ENCODE measurements at regions not wholly inside any gene's neighbourhood (a gene's known extent, or its start where the extent isn't known, plus 50 kb on each side); places are given as distances from the start of the nearest gene placed in this dataset.

DNA sequence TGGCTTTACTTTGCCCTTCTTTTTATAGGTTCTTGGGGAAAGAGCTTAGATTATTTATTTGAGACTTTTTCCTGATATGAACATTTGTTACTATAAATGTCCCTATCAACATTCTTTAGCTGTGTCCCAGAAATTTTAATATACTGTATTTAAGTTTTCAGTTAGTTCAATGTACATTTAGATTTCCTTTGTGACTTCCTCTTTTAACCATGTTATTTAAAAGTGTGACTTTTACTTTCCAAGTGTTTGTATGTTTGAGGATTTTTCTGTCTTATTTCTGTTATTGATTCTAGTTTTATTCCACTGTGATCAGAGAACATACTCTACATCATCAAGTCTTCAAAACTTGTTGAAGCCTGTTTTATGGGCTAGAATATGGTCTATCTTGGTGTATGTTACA lies 72.7 kb upstream of the SPRY2 start:
- Histone ChIP-seq H3K4me3 (ENCODE audit: low read depth, low read length) (no peak overlapping the region), H3K4me1 (ENCODE audit: control insufficient read depth, insufficient read depth, low read length) (no peaks in the 10 kb centered on the region), H3K27ac (ENCODE audit: extremely low read depth, low read depth, low read length) (no peak overlapping the region), H3K9me3 (ENCODE audit: control insufficient read depth, insufficient read depth, low read depth, low read length) (no peaks in the 10 kb centered on the region), H3K36me3 (ENCODE audit: control insufficient read depth in 2 of 2, insufficient read depth in 1 of 2, low read length in 2 of 2) (no peaks in the 10 kb centered on the region)
- TF ChIP-seq, protein P1, sequence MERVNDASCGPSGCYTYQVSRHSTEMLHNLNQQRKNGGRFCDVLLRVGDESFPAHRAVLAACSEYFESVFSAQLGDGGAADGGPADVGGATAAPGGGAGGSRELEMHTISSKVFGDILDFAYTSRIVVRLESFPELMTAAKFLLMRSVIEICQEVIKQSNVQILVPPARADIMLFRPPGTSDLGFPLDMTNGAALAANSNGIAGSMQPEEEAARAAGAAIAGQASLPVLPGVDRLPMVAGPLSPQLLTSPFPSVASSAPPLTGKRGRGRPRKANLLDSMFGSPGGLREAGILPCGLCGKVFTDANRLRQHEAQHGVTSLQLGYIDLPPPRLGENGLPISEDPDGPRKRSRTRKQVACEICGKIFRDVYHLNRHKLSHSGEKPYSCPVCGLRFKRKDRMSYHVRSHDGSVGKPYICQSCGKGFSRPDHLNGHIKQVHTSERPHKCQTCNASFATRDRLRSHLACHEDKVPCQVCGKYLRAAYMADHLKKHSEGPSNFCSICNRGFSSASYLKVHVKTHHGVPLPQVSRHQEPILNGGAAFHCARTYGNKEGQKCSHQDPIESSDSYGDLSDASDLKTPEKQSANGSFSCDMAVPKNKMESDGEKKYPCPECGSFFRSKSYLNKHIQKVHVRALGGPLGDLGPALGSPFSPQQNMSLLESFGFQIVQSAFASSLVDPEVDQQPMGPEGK (tag by site-specific recombination; IDR thresholded peaks at IDR 0.05): no peak
- TF ChIP-seq, protein P2, sequence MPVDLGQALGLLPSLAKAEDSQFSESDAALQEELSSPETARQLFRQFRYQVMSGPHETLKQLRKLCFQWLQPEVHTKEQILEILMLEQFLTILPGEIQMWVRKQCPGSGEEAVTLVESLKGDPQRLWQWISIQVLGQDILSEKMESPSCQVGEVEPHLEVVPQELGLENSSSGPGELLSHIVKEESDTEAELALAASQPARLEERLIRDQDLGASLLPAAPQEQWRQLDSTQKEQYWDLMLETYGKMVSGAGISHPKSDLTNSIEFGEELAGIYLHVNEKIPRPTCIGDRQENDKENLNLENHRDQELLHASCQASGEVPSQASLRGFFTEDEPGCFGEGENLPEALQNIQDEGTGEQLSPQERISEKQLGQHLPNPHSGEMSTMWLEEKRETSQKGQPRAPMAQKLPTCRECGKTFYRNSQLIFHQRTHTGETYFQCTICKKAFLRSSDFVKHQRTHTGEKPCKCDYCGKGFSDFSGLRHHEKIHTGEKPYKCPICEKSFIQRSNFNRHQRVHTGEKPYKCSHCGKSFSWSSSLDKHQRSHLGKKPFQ (tag by site-specific recombination; IDR thresholded peaks at IDR 0.05): no peak
- TF ChIP-seq ZNF548 (tag by site-specific recombination; IDR thresholded peaks at IDR 0.05) (no peak), HOXD13 (CRISPR knock-in tag; IDR thresholded peaks at IDR 0.05; ENCODE audit: borderline replicate concordance) (no peak), ZNF37A (tag by site-specific recombination; IDR thresholded peaks at IDR 0.05) (no peak), ZNF701 (tag by site-specific recombination; IDR thresholded peaks at IDR 0.05) (no peak), HOXA7 (CRISPR knock-in tag; IDR thresholded peaks at IDR 0.05; ENCODE audit: borderline replicate concordance) (no peak), ZNF514 (tag by site-specific recombination; IDR thresholded peaks at IDR 0.05) (no peak), ZNF621 (tag by site-specific recombination; IDR thresholded peaks at IDR 0.05) (no peak), SCRT2 (tag by site-specific recombination; IDR thresholded peaks at IDR 0.05) (no peak), ZNF311 (tag by site-specific recombination; IDR thresholded peaks at IDR 0.05; ENCODE audit: borderline replicate concordance) (no peak), ZNF114 (tag by site-specific recombination; IDR thresholded peaks at IDR 0.05) (no peak), ZNF830 (tag by site-specific recombination; IDR thresholded peaks at IDR 0.05; ENCODE audit: low read depth) (no peak), KLF10 (tag by site-specific recombination; IDR thresholded peaks at IDR 0.05) (no peak), YY1 (tag by site-specific recombination; IDR thresholded peaks at IDR 0.05) (no peak), ZNF843 (tag by site-specific recombination; IDR thresholded peaks at IDR 0.05) (no peak), YY2 (tag by site-specific recombination; IDR thresholded peaks at IDR 0.05) (no peak)
- TF ChIP-seq, protein P3, sequence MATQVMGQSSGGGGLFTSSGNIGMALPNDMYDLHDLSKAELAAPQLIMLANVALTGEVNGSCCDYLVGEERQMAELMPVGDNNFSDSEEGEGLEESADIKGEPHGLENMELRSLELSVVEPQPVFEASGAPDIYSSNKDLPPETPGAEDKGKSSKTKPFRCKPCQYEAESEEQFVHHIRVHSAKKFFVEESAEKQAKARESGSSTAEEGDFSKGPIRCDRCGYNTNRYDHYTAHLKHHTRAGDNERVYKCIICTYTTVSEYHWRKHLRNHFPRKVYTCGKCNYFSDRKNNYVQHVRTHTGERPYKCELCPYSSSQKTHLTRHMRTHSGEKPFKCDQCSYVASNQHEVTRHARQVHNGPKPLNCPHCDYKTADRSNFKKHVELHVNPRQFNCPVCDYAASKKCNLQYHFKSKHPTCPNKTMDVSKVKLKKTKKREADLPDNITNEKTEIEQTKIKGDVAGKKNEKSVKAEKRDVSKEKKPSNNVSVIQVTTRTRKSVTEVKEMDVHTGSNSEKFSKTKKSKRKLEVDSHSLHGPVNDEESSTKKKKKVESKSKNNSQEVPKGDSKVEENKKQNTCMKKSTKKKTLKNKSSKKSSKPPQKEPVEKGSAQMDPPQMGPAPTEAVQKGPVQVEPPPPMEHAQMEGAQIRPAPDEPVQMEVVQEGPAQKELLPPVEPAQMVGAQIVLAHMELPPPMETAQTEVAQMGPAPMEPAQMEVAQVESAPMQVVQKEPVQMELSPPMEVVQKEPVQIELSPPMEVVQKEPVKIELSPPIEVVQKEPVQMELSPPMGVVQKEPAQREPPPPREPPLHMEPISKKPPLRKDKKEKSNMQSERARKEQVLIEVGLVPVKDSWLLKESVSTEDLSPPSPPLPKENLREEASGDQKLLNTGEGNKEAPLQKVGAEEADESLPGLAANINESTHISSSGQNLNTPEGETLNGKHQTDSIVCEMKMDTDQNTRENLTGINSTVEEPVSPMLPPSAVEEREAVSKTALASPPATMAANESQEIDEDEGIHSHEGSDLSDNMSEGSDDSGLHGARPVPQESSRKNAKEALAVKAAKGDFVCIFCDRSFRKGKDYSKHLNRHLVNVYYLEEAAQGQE (tag by site-specific recombination; IDR thresholded peaks at IDR 0.05): no peak
- TF ChIP-seq, protein P4, sequence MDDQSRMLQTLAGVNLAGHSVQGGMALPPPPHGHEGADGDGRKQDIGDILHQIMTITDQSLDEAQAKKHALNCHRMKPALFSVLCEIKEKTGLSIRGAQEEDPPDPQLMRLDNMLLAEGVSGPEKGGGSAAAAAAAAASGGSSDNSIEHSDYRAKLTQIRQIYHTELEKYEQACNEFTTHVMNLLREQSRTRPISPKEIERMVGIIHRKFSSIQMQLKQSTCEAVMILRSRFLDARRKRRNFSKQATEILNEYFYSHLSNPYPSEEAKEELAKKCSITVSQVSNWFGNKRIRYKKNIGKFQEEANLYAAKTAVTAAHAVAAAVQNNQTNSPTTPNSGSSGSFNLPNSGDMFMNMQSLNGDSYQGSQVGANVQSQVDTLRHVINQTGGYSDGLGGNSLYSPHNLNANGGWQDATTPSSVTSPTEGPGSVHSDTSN (CRISPR knock-in tag; IDR thresholded peaks at IDR 0.05): no peak
- TF ChIP-seq, protein P5, sequence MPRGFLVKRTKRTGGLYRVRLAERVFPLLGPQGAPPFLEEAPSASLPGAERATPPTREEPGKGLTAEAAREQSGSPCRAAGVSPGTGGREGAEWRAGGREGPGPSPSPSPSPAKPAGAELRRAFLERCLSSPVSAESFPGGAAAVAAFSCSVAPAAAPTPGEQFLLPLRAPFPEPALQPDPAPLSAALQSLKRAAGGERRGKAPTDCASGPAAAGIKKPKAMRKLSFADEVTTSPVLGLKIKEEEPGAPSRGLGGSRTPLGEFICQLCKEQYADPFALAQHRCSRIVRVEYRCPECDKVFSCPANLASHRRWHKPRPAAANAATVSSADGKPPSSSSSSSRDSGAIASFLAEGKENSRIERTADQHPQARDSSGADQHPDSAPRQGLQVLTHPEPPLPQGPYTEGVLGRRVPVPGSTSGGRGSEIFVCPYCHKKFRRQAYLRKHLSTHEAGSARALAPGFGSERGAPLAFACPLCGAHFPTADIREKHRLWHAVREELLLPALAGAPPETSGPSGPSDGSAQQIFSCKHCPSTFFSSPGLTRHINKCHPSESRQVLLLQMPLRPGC (tag by site-specific recombination; IDR thresholded peaks at IDR 0.05): no peak
- ChIA-PET POLR2A (no interaction called here), CTCF (interaction anchor here (0.6 kb wide), 1 partner anchor 710 kb away, joined by 3 read pairs; no protein-coding TSS in a partner anchor)
